ENCODE measurements at regions not wholly inside any gene's neighbourhood (a gene's known extent, or its start where the extent isn't known, plus 50 kb on each side); places are given as distances from the start of the nearest gene placed in this dataset.

GRCh38 chr1:234745844-234746797, 136.1 kb upstream of the IRF2BP2 start:
- FAIRE-seq = no peak

GRCh38 chr1:234745276-234745675, 135.3 kb upstream of the IRF2BP2 start:
- no peak for FAIRE-seq

GRCh38 chr1:234743791-234744611, 134.0 kb upstream of the IRF2BP2 start:
- no peak for FAIRE-seq

GRCh38 chr1:234742622-234743021, 132.6 kb upstream of the IRF2BP2 start:
- no peak for FAIRE-seq

- no peak for FAIRE-seq
Observed at GRCh38 chr1:234737967-234738314, 128.0 kb upstream of the IRF2BP2 start.

- no peak for FAIRE-seq
Observed at GRCh38 chr1:234735916-234736315, 125.9 kb upstream of the IRF2BP2 start.

- FAIRE-seq = no peak
Observed at GRCh38 chr1:234735476-234735875, 125.5 kb upstream of the IRF2BP2 start.

GRCh38 chr1:234734869-234735268, 124.9 kb upstream of the IRF2BP2 start:
- FAIRE-seq = no peak

- no peak for FAIRE-seq
Observed at GRCh38 chr1:234734412-234734835, 124.4 kb upstream of the IRF2BP2 start.

GRCh38 chr1:234733427-234733826, 123.4 kb upstream of the IRF2BP2 start:
- FAIRE-seq = no peak

GRCh38 chr1:234732671-234733390, 122.9 kb upstream of the IRF2BP2 start:
- no peak for FAIRE-seq

- no peak for FAIRE-seq
Observed at GRCh38 chr1:234732260-234732659, 122.3 kb upstream of the IRF2BP2 start.

GRCh38 chr1:234731569-234732085, 121.6 kb upstream of the IRF2BP2 start:
- no peak for FAIRE-seq

- FAIRE-seq = no peak
Observed at GRCh38 chr1:234730770-234731568, 121.0 kb upstream of the IRF2BP2 start.

- FAIRE-seq = no peak
Observed at GRCh38 chr1:234730475-234730769, 120.4 kb upstream of the IRF2BP2 start.

GRCh38 chr1:234729561-234730474, 119.8 kb upstream of the IRF2BP2 start:
- FAIRE-seq = no peak

- FAIRE-seq = no peak
Observed at GRCh38 chr1:234728740-234729139, 118.8 kb upstream of the IRF2BP2 start.

GRCh38 chr1:234727018-234727940, 117.3 kb upstream of the IRF2BP2 start:
- no peak for FAIRE-seq

GRCh38 chr1:234726359-234726943, 116.5 kb upstream of the IRF2BP2 start:
- FAIRE-seq = no peak

Measured in TTC549 (cell line).